ENCODE measurements at regions not wholly inside any gene's neighbourhood (a gene's known extent, or its start where the extent isn't known, plus 50 kb on each side); places are given as distances from the start of the nearest gene placed in this dataset.

DNA sequence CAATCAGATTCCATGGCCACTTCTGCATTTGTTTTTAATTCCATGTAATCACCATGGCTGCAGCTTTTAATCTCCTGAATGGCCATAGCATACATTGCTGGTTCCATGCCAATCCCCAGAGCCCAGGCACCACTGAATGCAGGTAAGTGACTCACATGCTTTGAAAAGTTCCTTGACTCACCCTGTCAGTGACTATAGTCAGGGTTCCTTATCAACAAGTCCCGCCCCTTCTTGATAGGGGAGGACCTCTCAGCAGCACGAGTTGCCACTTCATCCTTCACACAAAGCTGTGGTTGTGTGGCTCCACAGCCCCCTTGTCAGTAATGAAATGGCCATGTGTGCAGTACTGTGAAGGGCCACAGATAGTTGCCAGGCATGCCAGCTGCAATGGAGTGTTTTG lies 516.6 kb downstream of the PPARGC1A start:
- Histone ChIP-seq H3K36me3 (ENCODE audit: insufficient read depth, low read length) (no peaks in the 10 kb centered on the region), H3K9ac (ENCODE audit: insufficient read length) (no peak overlapping the region)

DNA sequence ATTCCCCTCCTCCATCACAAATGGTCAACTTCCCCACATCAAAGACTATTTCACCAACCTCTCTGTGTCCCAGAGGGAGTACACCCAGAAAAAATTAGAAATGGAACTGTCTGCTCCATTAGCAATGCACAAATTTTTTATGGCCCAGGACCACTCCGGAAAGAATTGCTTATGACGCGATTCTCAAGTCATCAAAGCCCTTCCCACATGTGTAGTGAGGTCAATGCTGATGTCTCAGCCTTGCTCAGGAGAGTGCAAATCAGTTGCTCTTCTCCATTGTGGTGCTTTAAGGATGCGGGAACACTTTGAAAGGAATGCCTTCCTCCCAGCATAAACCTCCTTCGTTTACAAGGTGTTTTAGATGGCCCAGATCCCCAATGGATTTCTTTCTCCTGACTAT lies 518.3 kb downstream of the PPARGC1A start:
- Histone ChIP-seq H3K4me3 (no peak overlapping the region), H3K9me3 (ENCODE audit: low read depth, low read length) (no peaks in the 10 kb centered on the region), H3K9ac (ENCODE audit: insufficient read length) (no peak overlapping the region), H3K27ac (no peak overlapping the region), H3K36me3 (ENCODE audit: insufficient read depth, low read length) (no peaks in the 10 kb centered on the region)
- TF ChIP-seq POLR2AphosphoS5 (IDR thresholded peaks at IDR 0.05; ENCODE audit: borderline replicate concordance, low read depth, low read length) (no peak), FOXP2 (optimal IDR thresholded peaks at IDR 0.05; ENCODE audit: control extremely low read depth, extremely low read length, insufficient read depth) (no peak), EZH2 (IDR thresholded peaks at IDR 0.05) (no peak)
- DNase-seq (ENCODE audit: low read depth, low spot score): no peak

More for the DNA sequence above, 516.6 kb downstream of the PPARGC1A start:
- H3K27ac ChIP-seq: no peak overlapping the region
- H3K9me3 ChIP-seq (ENCODE audit: low read depth, low read length): no peaks in the 10 kb centered on the region
- H3K4me3 ChIP-seq: no peak overlapping the region
- no peak for TF ChIP-seq EZH2 (IDR thresholded peaks at IDR 0.05)
- TF ChIP-seq POLR2AphosphoS5 (IDR thresholded peaks at IDR 0.05; ENCODE audit: borderline replicate concordance, low read depth, low read length): no peak
- TF ChIP-seq FOXP2 (optimal IDR thresholded peaks at IDR 0.05; ENCODE audit: control extremely low read depth, extremely low read length, insufficient read depth): no peak
- DNase-seq (ENCODE audit: low read depth, low spot score): no peak

- H3K36me3 ChIP-seq (ENCODE audit: insufficient read depth, low read length): no peaks in the 10 kb centered on the region
- no peak for TF ChIP-seq POLR2AphosphoS5 (IDR thresholded peaks at IDR 0.05; ENCODE audit: borderline replicate concordance, low read depth, low read length)
- no peak for TF ChIP-seq EZH2 (IDR thresholded peaks at IDR 0.05)
- no peak for TF ChIP-seq FOXP2 (optimal IDR thresholded peaks at IDR 0.05; ENCODE audit: control extremely low read depth, extremely low read length, insufficient read depth)
- no peaks in the 10 kb centered on the region for H3K9me3 ChIP-seq (ENCODE audit: low read depth, low read length)
- no peak overlapping the region for H3K4me3 ChIP-seq
- no peak overlapping the region for H3K27ac ChIP-seq
- no peak overlapping the region for H3K9ac ChIP-seq (ENCODE audit: insufficient read length)
- no peak for DNase-seq (ENCODE audit: low read depth, low spot score)
Measured at GRCh38 chr4:23369331-23369730, 520.5 kb downstream of the PPARGC1A start.

- Histone ChIP-seq H3K27ac (no peak overlapping the region), H3K4me3 (no peak overlapping the region), H3K9ac (ENCODE audit: insufficient read length) (no peak overlapping the region), H3K9me3 (ENCODE audit: low read depth, low read length) (no peaks in the 10 kb centered on the region), H3K36me3 (ENCODE audit: insufficient read depth, low read length) (no peaks in the 10 kb centered on the region)
- DNase-seq (ENCODE audit: low read depth, low spot score): no peak
- TF ChIP-seq FOXP2 (optimal IDR thresholded peaks at IDR 0.05; ENCODE audit: control extremely low read depth, extremely low read length, insufficient read depth) (no peak), POLR2AphosphoS5 (IDR thresholded peaks at IDR 0.05; ENCODE audit: borderline replicate concordance, low read depth, low read length) (no peak), EZH2 (IDR thresholded peaks at IDR 0.05) (no peak)
Measured at GRCh38 chr4:23368081-23368697, 521.7 kb downstream of the PPARGC1A start.

DNA sequence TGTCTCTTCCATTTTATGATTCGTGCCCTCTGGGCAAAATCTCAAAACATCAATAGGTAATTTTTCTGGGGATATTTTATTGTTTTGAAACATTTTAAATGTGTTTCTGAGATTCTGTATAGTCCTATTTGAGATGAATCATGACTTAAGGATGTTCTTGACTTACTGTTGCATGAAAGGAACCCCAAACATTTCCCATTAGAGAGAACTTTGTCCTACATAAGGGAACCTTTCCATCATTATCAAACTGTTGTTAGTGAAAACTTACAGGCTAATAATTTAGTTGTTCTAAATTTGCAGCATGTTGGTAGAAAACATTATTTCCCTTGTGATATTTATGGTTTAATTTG lies 523.3 kb downstream of the PPARGC1A start:
- Histone ChIP-seq H3K4me3 (no peak overlapping the region), H3K27ac (peak overlapping the region; percentile 20), H3K9me3 (ENCODE audit: low read depth, low read length) (no peaks in the 10 kb centered on the region), H3K9ac (ENCODE audit: insufficient read length) (no peak overlapping the region), H3K36me3 (ENCODE audit: insufficient read depth, low read length) (no peaks in the 10 kb centered on the region)
- no peak for DNase-seq (ENCODE audit: low read depth, low spot score)
- TF ChIP-seq EZH2 (IDR thresholded peaks at IDR 0.05) (no peak), POLR2AphosphoS5 (IDR thresholded peaks at IDR 0.05; ENCODE audit: borderline replicate concordance, low read depth, low read length) (no peak), FOXP2 (optimal IDR thresholded peaks at IDR 0.05; ENCODE audit: control extremely low read depth, extremely low read length, insufficient read depth) (no peak)

DNA sequence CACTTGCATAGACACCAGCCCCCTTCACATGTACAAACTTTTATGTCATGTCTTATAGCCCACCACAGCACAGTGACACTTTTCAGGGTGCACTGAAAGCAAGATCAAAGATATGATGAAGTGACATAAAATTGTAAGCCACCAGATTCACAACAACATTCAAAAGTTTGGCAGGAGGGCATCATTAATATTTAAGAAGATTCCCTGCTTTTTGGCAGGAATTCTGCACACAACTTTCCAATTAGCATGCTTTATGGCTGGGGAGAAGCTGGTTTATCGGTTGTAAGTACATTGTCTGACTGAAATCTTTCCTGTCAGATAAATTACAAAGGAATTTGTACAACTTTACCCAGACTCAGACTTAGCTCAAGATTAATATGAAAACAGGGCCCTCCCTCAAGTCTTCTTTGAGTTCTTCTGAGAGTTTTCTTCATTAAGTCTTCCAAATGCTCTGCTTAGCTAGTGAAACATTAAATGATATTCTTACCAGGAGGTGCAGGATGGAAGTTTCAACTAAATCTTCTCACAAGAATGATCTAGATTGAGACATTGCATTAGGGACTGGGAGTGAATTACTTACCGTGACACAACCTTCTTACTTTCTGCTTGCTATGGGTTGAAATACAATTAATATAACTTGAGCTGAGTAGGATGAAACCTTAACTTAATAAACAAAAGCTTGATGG lies 523.8 kb downstream of the PPARGC1A start:
- H3K9me3 ChIP-seq (ENCODE audit: low read depth, low read length): no peaks in the 10 kb centered on the region
- H3K36me3 ChIP-seq (ENCODE audit: insufficient read depth, low read length): no peaks in the 10 kb centered on the region
- TF ChIP-seq EZH2 (IDR thresholded peaks at IDR 0.05): no peak
- no peak for TF ChIP-seq POLR2AphosphoS5 (IDR thresholded peaks at IDR 0.05; ENCODE audit: borderline replicate concordance, low read depth, low read length)
- no peak for TF ChIP-seq FOXP2 (optimal IDR thresholded peaks at IDR 0.05; ENCODE audit: control extremely low read depth, extremely low read length, insufficient read depth)
- H3K4me3 ChIP-seq: no peak overlapping the region
- H3K27ac ChIP-seq: peak overlapping the region; percentile 20
- no peak for DNase-seq (ENCODE audit: low read depth, low spot score)
- H3K9ac ChIP-seq (ENCODE audit: insufficient read length): no peak overlapping the region

DNA sequence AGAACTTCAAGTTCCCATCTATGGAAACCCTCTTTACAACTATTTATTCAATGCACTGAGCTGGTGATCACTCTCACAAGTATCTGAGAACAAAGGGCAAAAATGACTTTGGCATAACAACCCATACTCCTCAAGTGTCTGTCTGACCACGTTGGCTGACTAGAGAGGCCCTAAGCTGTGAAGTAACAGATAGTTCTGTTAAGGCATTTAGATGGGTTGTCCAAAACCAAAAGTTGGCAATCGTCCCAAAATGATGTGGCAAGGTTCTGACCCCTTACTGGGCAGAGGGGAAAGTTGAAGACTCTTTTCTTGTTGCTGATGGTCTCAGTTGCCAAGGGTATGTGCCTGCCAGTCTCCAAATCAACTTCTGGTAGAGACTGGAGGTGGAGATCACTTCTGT lies 524.8 kb downstream of the PPARGC1A start:
- no peak overlapping the region for H3K27ac ChIP-seq
- H3K9ac ChIP-seq (ENCODE audit: insufficient read length): no peak overlapping the region
- H3K36me3 ChIP-seq (ENCODE audit: insufficient read depth, low read length): no peaks in the 10 kb centered on the region
- H3K4me3 ChIP-seq: no peak overlapping the region
- TF ChIP-seq POLR2AphosphoS5 (IDR thresholded peaks at IDR 0.05; ENCODE audit: borderline replicate concordance, low read depth, low read length) (no peak), FOXP2 (optimal IDR thresholded peaks at IDR 0.05; ENCODE audit: control extremely low read depth, extremely low read length, insufficient read depth) (no peak), EZH2 (IDR thresholded peaks at IDR 0.05) (no peak)
- H3K9me3 ChIP-seq (ENCODE audit: low read depth, low read length): no peaks in the 10 kb centered on the region
- DNase-seq (ENCODE audit: low read depth, low spot score): no peak

DNA sequence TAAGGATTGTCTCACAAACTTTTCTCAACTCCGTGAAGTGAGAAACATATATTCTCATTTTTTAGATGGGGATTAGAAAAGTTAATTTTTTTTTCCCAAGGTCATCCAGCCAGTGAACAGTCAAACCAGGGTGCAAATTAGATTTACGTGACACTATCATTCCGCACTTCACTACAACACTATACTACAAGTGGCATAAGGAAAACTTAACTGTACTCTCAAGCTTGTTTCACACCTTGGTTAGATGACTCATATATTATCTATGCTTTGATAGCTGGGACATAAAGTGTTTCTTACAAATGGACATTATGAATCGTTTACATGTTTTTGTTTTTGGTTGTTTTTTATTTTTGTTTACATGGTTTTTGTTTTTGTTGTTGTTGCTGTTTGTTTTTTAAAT lies 525.7 kb downstream of the PPARGC1A start:
- H3K9ac ChIP-seq (ENCODE audit: insufficient read length): no peak overlapping the region
- no peak overlapping the region for H3K4me3 ChIP-seq
- TF ChIP-seq FOXP2 (optimal IDR thresholded peaks at IDR 0.05; ENCODE audit: control extremely low read depth, extremely low read length, insufficient read depth) (no peak), POLR2AphosphoS5 (IDR thresholded peaks at IDR 0.05; ENCODE audit: borderline replicate concordance, low read depth, low read length) (no peak), EZH2 (IDR thresholded peaks at IDR 0.05) (no peak)
- H3K36me3 ChIP-seq (ENCODE audit: insufficient read depth, low read length): no peaks in the 10 kb centered on the region
- no peak overlapping the region for H3K27ac ChIP-seq
- DNase-seq (ENCODE audit: low read depth, low spot score): no peak
- H3K9me3 ChIP-seq (ENCODE audit: low read depth, low read length): no peaks in the 10 kb centered on the region
